GM21447 (cell line): ENCODE measurements at regions not wholly inside any gene's neighbourhood (a gene's known extent, or its start where the extent isn't known, plus 50 kb on each side); places are given as distances from the start of the nearest gene placed in this dataset.
A peak's percentile ranks its signal among the peaks of the same experiment; 100 is the strongest.
"Not testable (repeated sequence)": the region's sequence is repeated elsewhere in the genome, so short reads cannot be mapped to it uniquely, and the experiment has no call there.

Experiments
- ATAC-seq: cut with Tn5 transposase; IDR thresholded peaks from one replicate; pipeline ENCODE4 v1.9.1; 2021; ENCODE audit not compliant: unreplicated experiment

- no peak for ATAC-seq
These were observed 540.0 kb upstream of the SLC39A10 start for GRCh38 chr2:195117011-195117410.

DNA sequence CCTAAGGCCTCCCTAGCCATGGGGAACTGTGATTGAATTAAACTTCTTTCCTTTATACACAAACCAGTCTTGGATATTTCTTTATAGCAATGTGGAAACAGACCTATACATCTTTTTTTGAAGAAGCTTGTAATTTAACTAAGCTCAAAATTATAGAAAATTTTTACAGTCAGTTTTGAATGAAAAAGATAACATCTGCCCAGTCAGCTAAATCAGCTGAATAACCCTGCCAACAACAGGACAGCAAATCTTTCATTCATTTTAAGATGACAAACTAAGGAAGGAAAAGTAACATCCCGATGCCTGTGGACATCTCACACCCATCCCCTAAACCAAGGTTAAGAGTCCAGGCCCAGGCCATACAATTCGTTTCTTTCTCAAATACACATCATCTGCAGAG lies 541.3 kb upstream of the SLC39A10 start:
- no peak for ATAC-seq

GRCh38 chr2:195108182-195108581 lies 548.8 kb upstream of the SLC39A10 start:
- ATAC-seq: no peak

GRCh38 chr2:195106681-195107380 lies 550.2 kb upstream of the SLC39A10 start:
- ATAC-seq: no peak

DNA sequence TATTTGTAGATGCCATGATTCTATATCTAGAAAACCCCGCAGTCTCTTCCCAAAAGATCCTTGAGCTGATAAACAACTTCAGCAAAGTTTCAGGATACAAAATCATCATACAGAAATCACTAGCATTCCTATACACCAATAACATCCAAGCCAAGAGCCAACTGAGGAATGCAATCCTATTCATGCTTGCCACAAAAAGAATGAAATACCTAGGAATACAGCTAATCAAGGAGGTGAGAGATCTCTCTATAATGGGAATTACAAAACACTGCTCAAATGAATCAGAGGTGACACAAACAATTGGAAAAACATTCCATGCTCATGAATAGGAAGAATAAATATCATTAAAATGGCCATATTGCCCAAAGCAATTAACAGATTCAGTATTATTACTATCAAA lies 551.4 kb upstream of the SLC39A10 start:
- ATAC-seq: no peak

GRCh38 chr2:195094330-195094729 lies 562.7 kb upstream of the SLC39A10 start:
- ATAC-seq: peak; percentile 57

DNA sequence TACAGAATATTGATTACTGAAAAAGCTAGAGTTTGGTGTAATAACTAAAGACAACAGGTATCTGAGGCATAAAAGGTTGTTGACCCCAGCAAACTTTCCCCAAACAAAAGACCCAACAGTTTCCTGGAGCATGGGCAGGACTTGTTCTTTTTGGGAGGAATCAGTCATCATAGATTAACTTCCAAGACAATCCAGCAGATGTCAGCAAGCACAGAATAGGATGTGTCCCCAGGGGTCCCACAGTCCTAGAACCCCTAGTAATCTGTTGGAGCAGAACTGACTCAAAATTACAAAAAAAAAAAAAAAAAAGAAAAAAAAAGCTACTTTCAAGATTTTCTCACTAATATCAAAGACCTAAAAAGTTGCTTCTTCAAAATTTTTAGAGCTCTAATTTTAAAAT lies 564.7 kb upstream of the SLC39A10 start:
- ATAC-seq: no peak

- not testable (repeated sequence) for ATAC-seq
These were observed 584.2 kb upstream of the SLC39A10 start for GRCh38 chr2:195072806-195073205.

- ATAC-seq: no peak
These were observed 600.0 kb upstream of the SLC39A10 start for GRCh38 chr2:195057001-195057400.

DNA sequence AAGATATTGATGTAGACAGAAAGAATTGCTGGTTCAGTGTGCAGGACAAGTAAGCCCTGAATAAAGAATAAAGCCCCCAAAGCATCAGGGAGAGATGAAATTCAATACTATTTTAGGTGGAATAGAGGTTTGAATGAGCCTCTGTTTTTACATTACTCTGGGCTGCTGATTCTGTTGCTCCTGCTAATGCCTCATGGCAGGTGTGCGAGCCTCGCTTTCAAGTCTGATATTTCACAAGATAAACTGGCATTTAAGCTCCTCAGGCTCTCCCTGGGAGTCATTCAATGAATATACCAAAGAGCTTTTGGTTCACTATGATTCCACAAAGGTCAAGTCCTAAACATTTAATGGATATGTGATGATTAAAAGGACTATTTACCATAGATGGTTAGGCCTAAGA lies 601.0 kb upstream of the SLC39A10 start:
- ATAC-seq: no peak

GRCh38 chr2:195051401-195051800 lies 605.6 kb upstream of the SLC39A10 start:
- ATAC-seq: no peak

GRCh38 chr2:195049372-195050031 lies 607.5 kb upstream of the SLC39A10 start:
- peak; percentile 71 for ATAC-seq

DNA sequence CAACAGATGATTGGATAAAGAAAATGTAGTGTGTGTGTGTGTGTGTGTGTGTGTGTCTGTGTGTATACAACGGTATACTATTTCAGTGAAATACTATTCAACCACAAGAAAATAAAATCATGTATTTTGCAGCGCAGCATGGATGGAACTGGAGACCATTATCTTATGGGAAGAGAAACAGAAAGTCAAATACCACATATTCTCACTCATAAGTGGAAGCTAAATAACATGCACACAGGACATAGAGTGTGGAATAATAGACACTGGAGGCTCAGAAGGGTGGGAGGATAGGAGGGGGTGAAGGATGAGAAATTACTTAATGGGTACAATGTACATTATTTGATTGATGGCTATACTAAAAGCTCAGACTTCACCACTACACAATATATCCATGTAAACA lies 609.1 kb upstream of the SLC39A10 start:
- ATAC-seq: no peak

- ATAC-seq: no peak
These were observed 612.2 kb upstream of the SLC39A10 start for GRCh38 chr2:195044801-195045200.

GRCh38 chr2:195038153-195038552 lies 618.9 kb upstream of the SLC39A10 start:
- ATAC-seq: no peak

DNA sequence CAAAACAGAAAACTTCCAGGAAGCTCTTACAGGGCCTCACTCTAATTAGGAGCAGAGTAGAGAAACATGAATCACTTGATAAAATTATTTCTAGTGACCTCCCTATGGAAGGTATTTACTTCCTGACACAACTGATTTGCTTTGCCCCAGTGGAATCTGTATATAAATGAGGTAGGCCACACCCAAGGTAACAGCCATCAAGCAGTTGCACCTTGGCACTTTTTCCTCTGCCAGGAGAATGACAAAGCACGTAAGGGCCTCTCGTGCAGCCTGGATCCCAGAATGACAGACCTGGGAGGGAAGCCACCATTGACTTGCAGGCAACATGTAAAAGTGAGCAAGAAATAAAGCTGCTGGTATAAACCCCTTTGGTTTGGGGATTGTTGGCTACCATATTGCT lies 620.0 kb upstream of the SLC39A10 start:
- no peak for ATAC-seq

GRCh38 chr2:195031411-195031810 lies 625.6 kb upstream of the SLC39A10 start:
- ATAC-seq: no peak

DNA sequence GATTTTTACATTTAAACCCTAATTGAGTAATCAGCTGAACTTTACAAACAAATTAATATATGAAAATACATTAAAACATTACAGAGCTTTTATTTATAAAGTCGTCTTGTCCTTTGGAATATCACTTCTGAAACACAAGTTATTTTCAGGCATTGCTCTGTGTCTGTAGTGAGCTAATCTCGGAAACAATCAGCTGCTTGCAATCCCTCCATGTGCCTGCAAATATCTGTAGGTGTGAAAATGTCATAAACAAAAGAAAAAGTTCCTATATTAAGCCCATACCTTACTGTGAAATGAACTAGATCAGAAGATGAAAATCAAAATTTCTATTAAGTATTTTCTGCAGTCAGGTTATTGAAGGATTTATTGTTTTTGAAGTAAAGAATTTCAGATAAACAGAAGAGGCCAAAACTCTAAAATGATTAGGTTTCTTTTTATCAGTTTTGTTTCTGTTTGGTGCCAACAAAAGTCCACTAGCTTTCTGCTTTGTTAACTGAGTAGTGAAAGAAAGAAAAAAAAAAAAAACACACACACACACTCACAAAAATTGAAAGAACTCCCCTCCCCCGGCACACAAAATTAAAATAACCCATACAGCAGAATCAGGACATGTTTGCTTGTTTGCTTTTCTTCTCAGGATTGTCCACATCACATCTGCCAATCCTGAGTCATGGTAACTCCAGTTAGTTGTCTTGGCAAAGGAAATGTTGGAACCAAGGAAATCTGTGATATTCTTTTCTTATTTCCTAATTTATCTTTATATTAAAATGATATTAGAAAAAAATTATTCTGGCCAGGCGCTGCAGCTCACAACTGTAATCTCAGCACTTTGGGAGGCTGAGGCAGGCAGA lies 627.0 kb upstream of the SLC39A10 start:
- no peak for ATAC-seq

GRCh38 chr2:195027947-195028346 lies 629.1 kb upstream of the SLC39A10 start:
- no peak for ATAC-seq

- no peak for ATAC-seq
These were observed 630.8 kb upstream of the SLC39A10 start for GRCh38 chr2:195026261-195026660.

DNA sequence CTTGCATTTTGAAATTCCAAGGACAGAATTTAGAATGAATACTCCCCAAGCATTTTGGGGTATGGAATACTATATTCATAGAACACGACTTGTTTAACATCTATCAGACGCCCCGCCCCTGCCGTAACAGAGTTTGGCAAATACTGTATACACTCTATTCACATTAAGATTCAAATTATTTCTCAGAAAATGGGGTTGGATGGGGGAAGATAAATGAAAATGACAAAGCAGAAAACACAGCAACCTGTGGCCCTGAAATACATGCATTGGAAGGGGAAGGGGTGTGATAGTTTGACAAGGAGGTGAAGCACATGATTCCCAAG lies 634.6 kb upstream of the SLC39A10 start:
- ATAC-seq: no peak
